ENCODE measurements at regions not wholly inside any gene's neighbourhood (a gene's known extent, or its start where the extent isn't known, plus 50 kb on each side); places are given as distances from the start of the nearest gene placed in this dataset.

GRCh38 chr3:168616915-168617314 is 521.2 kb upstream of the GOLIM4 start:
- TF ChIP-seq CTCF (IDR thresholded peaks at IDR 0.05; ENCODE audit: insufficient read depth, low read length) (no peak), GABPA (IDR thresholded peaks at IDR 0.05; ENCODE audit: low read depth) (no peak), POLR2AphosphoS5 (IDR thresholded peaks at IDR 0.05; ENCODE audit: low read depth) (no peak)

Data from HL-60 (cell line).